ENCODE measurements at regions not wholly inside any gene's neighbourhood (a gene's known extent, or its start where the extent isn't known, plus 50 kb on each side); places are given as distances from the start of the nearest gene placed in this dataset.

DNA sequence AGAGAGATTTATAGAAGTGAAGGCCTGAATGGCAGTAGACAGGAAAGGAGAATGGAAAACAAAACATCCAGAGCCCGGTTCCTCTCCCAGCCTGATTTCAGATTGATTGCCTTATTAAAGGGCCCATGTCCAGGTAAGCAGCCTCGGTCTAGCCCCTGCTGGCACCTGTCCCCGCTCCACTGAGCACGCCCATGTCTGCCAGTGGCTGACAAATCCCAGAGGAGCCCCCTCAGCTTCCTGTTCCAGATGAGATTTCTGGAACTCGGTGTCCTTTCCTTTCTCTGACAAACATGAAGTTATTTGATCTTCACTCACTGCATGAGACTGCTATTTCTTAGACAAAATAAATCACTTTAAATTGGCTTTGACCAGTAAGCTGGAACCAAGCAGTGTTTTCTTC is 187.0 kb upstream of the ADCY2 start:
- Histone ChIP-seq H3K27me3 (replicated peaks; ENCODE audit: insufficient read depth, low read depth, low read length, poor library complexity) (no peaks in the 10 kb centered on the region), H3K4me3 (ENCODE audit: low read depth, low read length, poor library complexity, severe bottlenecking) (no peak overlapping the region), H3K36me3 (ENCODE audit: insufficient read depth, low read length, poor library complexity, severe bottlenecking) (no peaks in the 10 kb centered on the region), H3K4me1 (ENCODE audit: insufficient read depth, low read length, poor library complexity, severe bottlenecking) (no peaks in the 10 kb centered on the region), H3K27ac (ENCODE audit: low read depth, low read length, poor library complexity, severe bottlenecking) (no peak overlapping the region), H3K9me3 (ENCODE audit: low read depth, low read length, poor library complexity, severe bottlenecking) (no peaks in the 10 kb centered on the region)
- CTCF ChIA-PET, result no interaction called here
- DNase-seq (ENCODE audit: low spot score), result no peak
- TF ChIP-seq EZH2 (IDR thresholded peaks at IDR 0.05; ENCODE audit: borderline replicate concordance, low read depth, low read length, poor library complexity, severe bottlenecking), result no peak
- TF ChIP-seq, protein P1, sequence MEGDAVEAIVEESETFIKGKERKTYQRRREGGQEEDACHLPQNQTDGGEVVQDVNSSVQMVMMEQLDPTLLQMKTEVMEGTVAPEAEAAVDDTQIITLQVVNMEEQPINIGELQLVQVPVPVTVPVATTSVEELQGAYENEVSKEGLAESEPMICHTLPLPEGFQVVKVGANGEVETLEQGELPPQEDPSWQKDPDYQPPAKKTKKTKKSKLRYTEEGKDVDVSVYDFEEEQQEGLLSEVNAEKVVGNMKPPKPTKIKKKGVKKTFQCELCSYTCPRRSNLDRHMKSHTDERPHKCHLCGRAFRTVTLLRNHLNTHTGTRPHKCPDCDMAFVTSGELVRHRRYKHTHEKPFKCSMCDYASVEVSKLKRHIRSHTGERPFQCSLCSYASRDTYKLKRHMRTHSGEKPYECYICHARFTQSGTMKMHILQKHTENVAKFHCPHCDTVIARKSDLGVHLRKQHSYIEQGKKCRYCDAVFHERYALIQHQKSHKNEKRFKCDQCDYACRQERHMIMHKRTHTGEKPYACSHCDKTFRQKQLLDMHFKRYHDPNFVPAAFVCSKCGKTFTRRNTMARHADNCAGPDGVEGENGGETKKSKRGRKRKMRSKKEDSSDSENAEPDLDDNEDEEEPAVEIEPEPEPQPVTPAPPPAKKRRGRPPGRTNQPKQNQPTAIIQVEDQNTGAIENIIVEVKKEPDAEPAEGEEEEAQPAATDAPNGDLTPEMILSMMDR (conservative IDR thresholded peaks at IDR 0.05; ENCODE audit: low read depth, low read length), result no peak
- intact Hi-C loops (cut with micrococcal nuclease; ENCODE audit: unreplicated experiment), result no loop called here
- POLR2A ChIA-PET (ENCODE audit: low non-redundant PET), result no interaction called here
- BruUV-seq (replicated peaks), result no TSS peak

DNA sequence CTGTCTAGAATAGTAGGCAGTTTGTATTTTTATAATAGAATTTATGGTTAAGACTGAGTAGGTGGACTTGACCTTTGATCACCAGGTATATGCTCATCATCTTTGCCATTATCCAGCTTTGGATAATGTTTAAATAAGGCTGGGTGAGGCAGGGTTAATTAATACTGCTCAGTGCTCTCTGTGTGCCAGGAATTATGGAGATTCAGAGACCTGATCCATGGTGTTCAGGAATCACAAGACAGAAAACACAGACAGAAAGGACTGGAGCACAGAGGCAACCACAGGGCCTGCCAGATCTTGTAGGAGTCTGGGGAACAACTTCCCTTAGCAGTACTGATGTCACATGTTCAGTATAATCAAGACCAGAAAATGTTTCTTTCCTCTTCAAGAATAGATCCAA is 186.3 kb upstream of the ADCY2 start:
- no TSS peak for BruUV-seq (replicated peaks)
- no peak for DNase-seq (ENCODE audit: low spot score)
- no peak overlapping the region for H3K4me3 ChIP-seq (ENCODE audit: low read depth, low read length, poor library complexity, severe bottlenecking)
- intact Hi-C loops (cut with micrococcal nuclease; ENCODE audit: unreplicated experiment), result no loop called here
- H3K4me1 ChIP-seq (ENCODE audit: insufficient read depth, low read length, poor library complexity, severe bottlenecking), result no peaks in the 10 kb centered on the region
- TF ChIP-seq, protein P1 (conservative IDR thresholded peaks at IDR 0.05; ENCODE audit: low read depth, low read length), result no peak
- no peak for TF ChIP-seq EZH2 (IDR thresholded peaks at IDR 0.05; ENCODE audit: borderline replicate concordance, low read depth, low read length, poor library complexity, severe bottlenecking)
- H3K27me3 ChIP-seq (replicated peaks; ENCODE audit: insufficient read depth, low read depth, low read length, poor library complexity), result no peaks in the 10 kb centered on the region
- POLR2A ChIA-PET (ENCODE audit: low non-redundant PET), result no interaction called here
- H3K27ac ChIP-seq (ENCODE audit: low read depth, low read length, poor library complexity, severe bottlenecking), result no peak overlapping the region
- no peaks in the 10 kb centered on the region for H3K9me3 ChIP-seq (ENCODE audit: low read depth, low read length, poor library complexity, severe bottlenecking)
- CTCF ChIA-PET, result no interaction called here
- no peaks in the 10 kb centered on the region for H3K36me3 ChIP-seq (ENCODE audit: insufficient read depth, low read length, poor library complexity, severe bottlenecking)

DNA sequence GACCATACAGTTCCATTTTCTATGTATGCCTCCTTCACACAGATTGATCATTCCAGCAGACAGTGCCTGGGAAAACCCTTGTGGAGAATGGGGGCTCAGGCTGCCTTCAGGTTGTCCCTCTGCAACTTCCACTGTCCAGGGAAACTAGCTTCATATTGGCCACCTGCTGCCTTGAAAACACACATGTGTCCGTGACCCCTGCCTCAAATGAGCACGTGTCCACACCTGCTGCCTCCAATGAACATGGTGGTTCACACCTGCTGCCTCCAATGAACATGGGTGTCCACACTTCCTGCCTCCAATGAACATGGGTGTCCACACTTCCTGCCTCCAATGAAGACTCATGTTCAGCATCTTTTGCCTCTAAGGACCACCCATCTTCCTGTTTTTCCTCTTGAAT is 185.4 kb upstream of the ADCY2 start:
- no peak for DNase-seq (ENCODE audit: low spot score)
- Histone ChIP-seq H3K36me3 (ENCODE audit: insufficient read depth, low read length, poor library complexity, severe bottlenecking) (no peaks in the 10 kb centered on the region), H3K9me3 (ENCODE audit: low read depth, low read length, poor library complexity, severe bottlenecking) (no peaks in the 10 kb centered on the region), H3K27ac (ENCODE audit: low read depth, low read length, poor library complexity, severe bottlenecking) (no peak overlapping the region), H3K4me1 (ENCODE audit: insufficient read depth, low read length, poor library complexity, severe bottlenecking) (no peaks in the 10 kb centered on the region), H3K4me3 (ENCODE audit: low read depth, low read length, poor library complexity, severe bottlenecking) (no peak overlapping the region), H3K27me3 (replicated peaks; ENCODE audit: insufficient read depth, low read depth, low read length, poor library complexity) (no peaks in the 10 kb centered on the region)
- BruUV-seq (replicated peaks), result no TSS peak
- intact Hi-C loops (cut with micrococcal nuclease; ENCODE audit: unreplicated experiment), result no loop called here
- ChIA-PET CTCF (no interaction called here), POLR2A (ENCODE audit: low non-redundant PET) (no interaction called here)
- TF ChIP-seq, protein P1 (conservative IDR thresholded peaks at IDR 0.05; ENCODE audit: low read depth, low read length), result no peak
- TF ChIP-seq EZH2 (IDR thresholded peaks at IDR 0.05; ENCODE audit: borderline replicate concordance, low read depth, low read length, poor library complexity, severe bottlenecking), result no peak

Measured in A673 (cell line).